Omental fat pad (tissue), 3 donors: ENCODE measurements at regions not wholly inside any gene's neighbourhood (a gene's known extent, or its start where the extent isn't known, plus 50 kb on each side); places are given as distances from the start of the nearest gene placed in this dataset.
"Not testable (repeated sequence)": the region's sequence is repeated elsewhere in the genome, so short reads cannot be mapped to it uniquely, and the experiment has no call there.

Source experiments
- ATAC-seq: fragments of 150-250 bp; one replicate; pipeline ENCODE4 v1.9.1; 2016; ENCODE audit warnings: mild to moderate bottlenecking, moderate library complexity; ENCODE audit not compliant: low FRiP score
- DNase-seq: peaks from one replicate; pipeline ENCODE4 v3.0.0-alpha.2; 2019; ENCODE audit warnings: low spot score
- TF ChIP-seq, protein P1 (sequence below), 3 donors: fragments of 450-650 bp; IDR thresholded peaks; one replicate each; pipeline ENCODE4 v1.5.1; 2016 to 2017; ENCODE audit warnings: antibody characterized with exemption in 3 of 3, mild to moderate bottlenecking in 3 of 3, moderate library complexity in 2 of 3

DNA sequence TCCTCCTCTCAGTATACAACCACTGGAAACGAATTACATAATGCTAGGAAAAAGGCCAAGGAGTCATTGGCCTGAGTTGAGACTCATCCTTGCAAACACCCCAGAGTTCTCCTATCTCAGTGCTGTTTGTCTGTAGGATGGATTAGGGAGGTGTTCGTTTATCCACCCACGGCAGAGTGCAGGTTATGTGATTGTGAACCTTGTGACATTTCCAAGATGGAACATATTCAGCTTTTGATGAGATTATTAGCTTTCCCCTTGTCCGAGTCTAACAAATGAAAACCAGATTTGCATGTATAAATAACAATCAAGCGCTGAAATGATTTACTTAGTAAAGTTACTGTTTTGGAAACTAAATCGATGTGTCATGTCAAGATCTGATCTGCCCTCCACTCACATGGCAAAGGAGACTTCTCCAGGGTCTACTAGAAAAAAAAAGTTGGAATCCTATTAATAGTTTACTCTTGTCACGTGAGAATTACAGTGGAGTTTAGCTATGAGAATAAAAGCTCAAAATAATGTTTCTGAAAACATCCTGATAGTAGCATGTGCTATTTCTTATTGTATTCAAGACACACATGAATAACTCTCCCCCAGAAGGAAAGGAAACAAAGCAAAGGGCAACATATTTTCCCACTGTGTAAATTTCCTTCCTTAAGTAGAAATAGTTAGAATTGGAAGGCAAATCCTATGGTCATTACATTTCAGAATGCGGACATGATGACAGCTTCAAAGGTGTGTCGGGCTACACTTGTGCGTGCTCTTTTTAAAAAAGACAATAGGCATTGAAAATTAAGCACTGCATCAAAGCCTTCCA, 600.4 kb downstream of the EBF1 start:
- TF ChIP-seq, protein P1, sequence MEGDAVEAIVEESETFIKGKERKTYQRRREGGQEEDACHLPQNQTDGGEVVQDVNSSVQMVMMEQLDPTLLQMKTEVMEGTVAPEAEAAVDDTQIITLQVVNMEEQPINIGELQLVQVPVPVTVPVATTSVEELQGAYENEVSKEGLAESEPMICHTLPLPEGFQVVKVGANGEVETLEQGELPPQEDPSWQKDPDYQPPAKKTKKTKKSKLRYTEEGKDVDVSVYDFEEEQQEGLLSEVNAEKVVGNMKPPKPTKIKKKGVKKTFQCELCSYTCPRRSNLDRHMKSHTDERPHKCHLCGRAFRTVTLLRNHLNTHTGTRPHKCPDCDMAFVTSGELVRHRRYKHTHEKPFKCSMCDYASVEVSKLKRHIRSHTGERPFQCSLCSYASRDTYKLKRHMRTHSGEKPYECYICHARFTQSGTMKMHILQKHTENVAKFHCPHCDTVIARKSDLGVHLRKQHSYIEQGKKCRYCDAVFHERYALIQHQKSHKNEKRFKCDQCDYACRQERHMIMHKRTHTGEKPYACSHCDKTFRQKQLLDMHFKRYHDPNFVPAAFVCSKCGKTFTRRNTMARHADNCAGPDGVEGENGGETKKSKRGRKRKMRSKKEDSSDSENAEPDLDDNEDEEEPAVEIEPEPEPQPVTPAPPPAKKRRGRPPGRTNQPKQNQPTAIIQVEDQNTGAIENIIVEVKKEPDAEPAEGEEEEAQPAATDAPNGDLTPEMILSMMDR (IDR thresholded peaks at IDR 0.05), result no peak
- peak; percentile 65 for ATAC-seq

DNA sequence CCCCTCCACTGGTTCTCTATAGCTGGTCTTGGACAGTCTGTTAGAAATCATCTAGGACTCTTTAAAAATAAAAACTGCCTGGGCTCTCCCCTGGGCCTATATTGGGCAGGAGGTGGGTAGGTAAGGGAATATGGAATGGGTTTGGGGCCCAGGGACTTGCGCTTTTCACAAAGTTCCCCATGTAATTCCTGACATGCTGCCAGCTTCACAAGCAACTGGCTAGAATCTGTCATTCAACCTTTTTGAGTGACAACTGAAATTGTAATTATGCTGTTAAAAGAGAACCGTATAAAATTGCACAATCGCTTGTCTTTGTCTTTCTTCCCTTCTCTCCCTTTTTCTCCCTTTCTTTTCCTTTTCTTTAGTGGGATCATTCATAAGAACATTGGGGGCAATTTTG, 603.1 kb downstream of the EBF1 start:
- DNase-seq (no peak), ATAC-seq (no peak)
- TF ChIP-seq, protein P1 (IDR thresholded peaks at IDR 0.05), result no peak

More for the DNA sequence above, 600.4 kb downstream of the EBF1 start:
- no peak for DNase-seq

DNA sequence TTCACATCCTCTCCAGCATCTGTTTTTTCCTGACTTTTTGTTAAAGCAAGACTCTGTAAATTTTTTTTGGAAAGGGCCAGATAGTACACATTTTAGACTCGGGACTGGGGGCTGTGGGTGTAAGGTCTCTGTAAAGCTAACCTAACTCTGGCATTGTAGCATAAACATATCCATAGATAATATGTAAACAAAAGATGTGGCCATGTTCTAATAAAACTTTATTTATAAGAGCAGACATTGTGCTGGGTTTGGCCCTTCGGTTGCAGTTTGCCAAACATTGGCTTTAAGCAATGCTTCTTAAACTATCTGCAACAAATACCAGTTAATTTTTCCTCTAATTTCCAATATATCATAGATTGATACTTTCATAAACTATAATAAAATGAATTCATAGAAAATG, 605.2 kb downstream of the EBF1 start:
- TF ChIP-seq, protein P1 (IDR thresholded peaks at IDR 0.05), result no peak
- ATAC-seq (no peak), DNase-seq (no peak)

DNA sequence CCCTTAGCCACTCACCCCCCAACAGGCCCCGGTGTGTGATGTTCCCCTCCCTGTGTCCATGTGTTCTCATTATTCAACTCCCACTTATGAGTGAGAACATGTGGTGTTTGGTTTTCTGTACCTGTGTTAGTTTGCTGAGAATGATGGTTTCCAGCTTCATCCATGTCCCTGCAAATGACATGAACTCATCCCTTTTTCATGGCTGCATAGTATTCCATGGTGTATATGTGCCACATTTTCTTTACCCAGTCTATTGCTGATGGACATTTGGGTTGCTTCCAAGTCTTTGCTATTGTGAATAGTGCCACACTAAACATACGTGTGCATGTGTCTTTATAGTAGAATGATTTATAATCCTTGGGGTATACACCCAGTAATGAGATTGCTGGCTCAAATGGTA, 605.7 kb downstream of the EBF1 start:
- not testable (repeated sequence) for DNase-seq, ATAC-seq

DNA sequence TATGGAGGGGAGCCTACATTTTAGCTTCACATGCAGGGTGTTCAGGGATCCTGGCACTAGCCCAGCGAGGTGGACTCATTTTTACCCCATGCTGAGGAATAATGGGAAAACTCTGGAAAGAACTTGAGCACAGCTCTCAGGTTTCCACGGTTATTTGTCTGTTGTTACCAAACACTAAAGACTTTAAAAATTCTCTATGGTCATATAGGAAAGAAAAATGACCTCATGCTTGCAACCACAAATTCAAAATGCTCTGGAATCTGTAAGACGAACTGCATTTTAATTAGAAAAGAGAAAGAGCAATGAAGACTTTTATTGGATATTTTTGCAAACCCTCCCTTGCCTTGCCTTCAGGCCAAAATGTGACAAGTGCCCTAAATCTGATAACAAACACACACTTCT, 606.9 kb downstream of the EBF1 start:
- no peak for DNase-seq
- ATAC-seq, result no peak
- TF ChIP-seq, protein P1 (IDR thresholded peaks at IDR 0.05), result no peak

DNA sequence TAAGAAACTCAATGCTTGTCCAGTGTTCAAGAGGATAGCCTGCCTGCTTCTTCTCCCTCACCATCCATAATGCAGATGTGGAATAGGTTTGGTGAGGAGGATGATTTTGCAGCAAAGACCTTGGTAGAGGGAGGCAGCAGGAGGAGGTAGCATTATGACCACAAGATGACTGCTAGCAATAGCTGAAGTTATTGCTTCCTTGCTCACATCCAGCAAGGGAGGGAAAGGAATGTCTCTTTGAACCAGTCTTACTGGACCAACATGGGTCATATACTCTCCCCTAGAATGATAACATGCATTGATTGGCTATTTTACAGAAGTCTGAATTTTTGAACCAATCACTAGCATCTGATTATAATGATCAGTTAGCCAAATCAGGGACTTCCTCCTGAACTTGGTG, 607.6 kb downstream of the EBF1 start:
- ATAC-seq (no peak), DNase-seq (no peak)
- TF ChIP-seq, protein P1 (IDR thresholded peaks at IDR 0.05), result no peak

DNA sequence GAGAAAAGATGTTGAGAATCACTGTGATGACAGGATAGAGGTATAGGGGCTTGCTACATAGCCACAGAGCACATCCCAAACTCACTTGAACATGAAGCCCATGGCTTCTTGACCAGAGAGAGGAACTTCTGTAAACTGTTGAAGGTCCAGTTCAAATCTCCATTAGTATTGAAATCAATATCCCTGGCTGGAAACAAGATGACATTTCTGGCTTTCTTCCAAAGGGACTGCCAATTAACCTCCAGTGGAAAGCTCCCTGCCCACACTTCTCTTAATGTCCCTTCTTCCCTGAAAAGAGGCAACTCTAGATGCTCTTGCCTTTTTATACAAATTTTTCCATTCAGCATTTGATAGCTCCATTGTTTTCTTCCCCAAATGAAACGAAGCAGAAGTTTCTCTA, 612.1 kb downstream of the EBF1 start:
- TF ChIP-seq, protein P1 (IDR thresholded peaks at IDR 0.05), result no peak
- ATAC-seq, result no peak
- no peak for DNase-seq
